KMS-11 (cell line): ENCODE measurements at regions not wholly inside any gene's neighbourhood (a gene's known extent, or its start where the extent isn't known, plus 50 kb on each side); places are given as distances from the start of the nearest gene placed in this dataset.
"Not testable (repeated sequence)": the region's sequence is repeated elsewhere in the genome, so short reads cannot be mapped to it uniquely, and the experiment has no call there.

ENCODE experiments used
- H2AFZ ChIP-seq: fragments of 200-600 bp; sonication (generic); 2 replicates; pipeline ENCODE4 v1.6.1; 2016; ENCODE audit warnings: antibody characterized with exemption, mixed run types, low read depth
- H3K27ac ChIP-seq: fragments of 200-600 bp; sonication (generic); 2 replicates; pipeline ENCODE4 v1.6.1; 2016; ENCODE audit warnings: mild to moderate bottlenecking, mixed run types
- H3K27me3 ChIP-seq: fragments of 200-600 bp; sonication (generic); 2 replicates; pipeline ENCODE4 v1.6.1; 2017; ENCODE audit warnings: mild to moderate bottlenecking, low read depth, mixed run types, moderate library complexity; ENCODE audit not compliant: insufficient read depth
- H3K36me3 ChIP-seq: fragments of 200-600 bp; sonication (generic); 2 replicates; pipeline ENCODE4 v1.6.1; 2017; ENCODE audit warnings: mild to moderate bottlenecking, mixed run types; ENCODE audit not compliant: insufficient read depth
- H3K4me1 ChIP-seq: fragments of 200-600 bp; sonication (generic); 2 replicates; pipeline ENCODE4 v1.6.1; 2016; ENCODE audit warnings: mild to moderate bottlenecking, low read depth, mixed run types; ENCODE audit not compliant: poor library complexity, severe bottlenecking
- H3K4me2 ChIP-seq: fragments of 200-600 bp; sonication (generic); 2 replicates; pipeline ENCODE4 v1.7.0; 2016; ENCODE audit warnings: mild to moderate bottlenecking, mixed run types
- H3K4me3 ChIP-seq: fragments of 200-600 bp; sonication (generic); IDR thresholded peaks from 2 replicates; pipeline ENCODE4 v1.6.1; 2017; ENCODE audit warnings: low read depth, low read length, mixed read lengths; ENCODE audit not compliant: insufficient read depth
- H3K79me2 ChIP-seq: fragments of 200-600 bp; sonication (generic); 2 replicates; pipeline ENCODE4 v1.6.1; 2016; ENCODE audit warnings: low read depth, mixed run types; ENCODE audit not compliant: insufficient read depth
- H3K9ac ChIP-seq: fragments of 200-600 bp; sonication (generic); 2 replicates; pipeline ENCODE4 v1.6.1; 2016; ENCODE audit warnings: mild to moderate bottlenecking, mixed run types
- H4K20me1 ChIP-seq: fragments of 200-600 bp; sonication (generic); 2 replicates; pipeline ENCODE4 v1.6.1; 2016; ENCODE audit warnings: mild to moderate bottlenecking, mixed run types; ENCODE audit not compliant: insufficient read depth
- CTCF ChIP-seq: fragments of 200-600 bp; sonication (generic); conservative IDR thresholded peaks from 2 replicates; pipeline ENCODE4 v1.6.1; 2017; ENCODE audit warnings: low read depth, mild to moderate bottlenecking, antibody characterized with exemption, low read length, moderate library complexity, mixed read lengths

GRCh38 chr10:133014416-133015210, 72.2 kb upstream of the CFAP46 start:
- Histone ChIP-seq H3K36me3 (no peaks in the 10 kb centered on the region), H2AFZ (no peak overlapping the region), H3K4me2 (no peak overlapping the region), H3K4me1 (no peaks in the 10 kb centered on the region), H3K9ac (no peak overlapping the region), H3K79me2 (no peaks in the 10 kb centered on the region), H3K27ac (no peak overlapping the region), H4K20me1 (no peaks in the 10 kb centered on the region), H3K4me3 (no peak overlapping the region), H3K27me3 (peaks cover 4% of the 10 kb centered on the region; the same call in 1 of the 2 replicates)
- TF ChIP-seq CTCF = no peak

GRCh38 chr10:133013463-133013862, 71.1 kb upstream of the CFAP46 start:
- Histone ChIP-seq H3K4me2 (no peak overlapping the region), H3K27me3 (peaks cover 4% of the 10 kb centered on the region; the same call in 1 of the 2 replicates), H3K79me2 (no peaks in the 10 kb centered on the region), H3K36me3 (no peaks in the 10 kb centered on the region), H3K4me1 (no peaks in the 10 kb centered on the region), H2AFZ (no peak overlapping the region), H3K9ac (no peak overlapping the region), H4K20me1 (no peaks in the 10 kb centered on the region), H3K27ac (no peak overlapping the region), H3K4me3 (no peak overlapping the region)
- no peak for TF ChIP-seq CTCF

- H3K9ac ChIP-seq = no peak overlapping the region
- H3K27ac ChIP-seq = no peak overlapping the region
- H2AFZ ChIP-seq = no peak overlapping the region
- H3K79me2 ChIP-seq = no peaks in the 10 kb centered on the region
- H3K4me1 ChIP-seq = no peaks in the 10 kb centered on the region
- H3K4me2 ChIP-seq = no peak overlapping the region
- no peak overlapping the region for H3K4me3 ChIP-seq
- no peak for TF ChIP-seq CTCF
- no peaks in the 10 kb centered on the region for H3K36me3 ChIP-seq
- H4K20me1 ChIP-seq = no peaks in the 10 kb centered on the region
- H3K27me3 ChIP-seq = peaks cover 6% of the 10 kb centered on the region; the same call in 1 of the 2 replicates
Observed at GRCh38 chr10:133012573-133013359, 70.4 kb upstream of the CFAP46 start.

GRCh38 chr10:133011882-133012281, 69.5 kb upstream of the CFAP46 start:
- no peak overlapping the region for H3K4me3 ChIP-seq
- H4K20me1 ChIP-seq = no peaks in the 10 kb centered on the region
- no peak overlapping the region for H3K9ac ChIP-seq
- H3K27me3 ChIP-seq = peaks cover 6% of the 10 kb centered on the region; the same call in 1 of the 2 replicates
- H3K27ac ChIP-seq = no peak overlapping the region
- H3K4me2 ChIP-seq = no peak overlapping the region
- no peak overlapping the region for H2AFZ ChIP-seq
- H3K79me2 ChIP-seq = no peaks in the 10 kb centered on the region
- no peaks in the 10 kb centered on the region for H3K4me1 ChIP-seq
- no peaks in the 10 kb centered on the region for H3K36me3 ChIP-seq
- no peak for TF ChIP-seq CTCF

GRCh38 chr10:133011393-133011792, 69.0 kb upstream of the CFAP46 start:
- H3K27me3 ChIP-seq, H3K4me1 ChIP-seq, H3K79me2 ChIP-seq, H3K9ac ChIP-seq, H3K36me3 ChIP-seq, H3K4me3 ChIP-seq, H3K4me2 ChIP-seq, H4K20me1 ChIP-seq, H3K27ac ChIP-seq, H2AFZ ChIP-seq: not testable (repeated sequence)

GRCh38 chr10:133010843-133011179, 68.4 kb upstream of the CFAP46 start:
- not testable (repeated sequence) for H4K20me1 ChIP-seq, H3K27ac ChIP-seq, H3K4me1 ChIP-seq, H3K36me3 ChIP-seq, H3K9ac ChIP-seq, H3K79me2 ChIP-seq, H3K4me2 ChIP-seq, H2AFZ ChIP-seq, H3K4me3 ChIP-seq, H3K27me3 ChIP-seq
